Right atrium auricular region (tissue), 2 donors: ENCODE measurements at regions not wholly inside any gene's neighbourhood (a gene's known extent, or its start where the extent isn't known, plus 50 kb on each side); places are given as distances from the start of the nearest gene placed in this dataset.

Experiments used
- DNase-seq: peaks from one replicate; pipeline ENCODE4 v3.0.0-alpha.2; 2019; ENCODE audit warnings: low spot score
- H3K27ac ChIP-seq, 2 donors: fragments of 200-600 bp; sonication (generic); 1 replicate in 1 of 2; 2 replicates in 1 of 2; pipeline ENCODE4 v1.5.1; 2016 to 2019
- H3K27me3 ChIP-seq, 2 donors: fragments of 200-600 bp; sonication (generic); one replicate each; pipeline versions ENCODE4 v1.5.1 to v1.6.0; 2017 to 2019
- H3K36me3 ChIP-seq: fragments of 200-600 bp; sonication (generic); one replicate; pipeline ENCODE4 v1.5.1; 2016
- H3K4me1 ChIP-seq, 2 donors: fragments of 200-600 bp; sonication (generic); one replicate each; pipeline versions ENCODE4 v1.5.1 to v1.6.0; 2017 to 2019
- H3K4me3 ChIP-seq, 2 donors: fragments of 200-600 bp; sonication (generic); 1 replicate in 1 of 2; 2 replicates in 1 of 2; pipeline ENCODE4 v1.5.1; 2017 to 2019; ENCODE audit warnings: mild to moderate bottlenecking in 1 of 2, moderate library complexity in 1 of 2
- H3K9me3 ChIP-seq, 2 donors: fragments of 200-600 bp; sonication (generic); one replicate each; pipeline ENCODE4 v1.5.1; 2019
- TF ChIP-seq, protein P1 (sequence below), 2 donors: fragments of 200-600 bp; sonication (generic); IDR thresholded peaks; one replicate each; pipeline ENCODE4 v1.5.1; 2019; ENCODE audit warnings: antibody characterized with exemption in 2 of 2

DNA sequence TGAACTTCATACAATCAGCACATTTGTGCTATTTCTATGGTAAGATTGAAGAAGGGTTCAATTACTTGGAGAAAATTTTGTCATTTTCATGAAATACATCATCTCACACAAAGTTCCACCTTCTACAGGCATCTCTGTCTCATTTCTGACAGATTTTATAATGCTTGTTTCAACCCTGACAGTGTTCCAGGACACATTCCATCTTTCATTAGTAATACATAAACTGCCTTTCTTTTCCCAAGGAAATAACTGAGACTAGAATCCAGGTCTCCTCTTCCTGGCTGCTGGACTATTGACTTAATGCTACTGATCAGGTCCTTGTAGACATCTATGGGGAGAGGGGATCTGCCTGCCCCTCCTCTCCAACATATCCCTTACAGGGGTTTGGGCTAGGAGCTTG lies 70.1 kb upstream of the PLPP4 start:
- TF ChIP-seq, protein P1, sequence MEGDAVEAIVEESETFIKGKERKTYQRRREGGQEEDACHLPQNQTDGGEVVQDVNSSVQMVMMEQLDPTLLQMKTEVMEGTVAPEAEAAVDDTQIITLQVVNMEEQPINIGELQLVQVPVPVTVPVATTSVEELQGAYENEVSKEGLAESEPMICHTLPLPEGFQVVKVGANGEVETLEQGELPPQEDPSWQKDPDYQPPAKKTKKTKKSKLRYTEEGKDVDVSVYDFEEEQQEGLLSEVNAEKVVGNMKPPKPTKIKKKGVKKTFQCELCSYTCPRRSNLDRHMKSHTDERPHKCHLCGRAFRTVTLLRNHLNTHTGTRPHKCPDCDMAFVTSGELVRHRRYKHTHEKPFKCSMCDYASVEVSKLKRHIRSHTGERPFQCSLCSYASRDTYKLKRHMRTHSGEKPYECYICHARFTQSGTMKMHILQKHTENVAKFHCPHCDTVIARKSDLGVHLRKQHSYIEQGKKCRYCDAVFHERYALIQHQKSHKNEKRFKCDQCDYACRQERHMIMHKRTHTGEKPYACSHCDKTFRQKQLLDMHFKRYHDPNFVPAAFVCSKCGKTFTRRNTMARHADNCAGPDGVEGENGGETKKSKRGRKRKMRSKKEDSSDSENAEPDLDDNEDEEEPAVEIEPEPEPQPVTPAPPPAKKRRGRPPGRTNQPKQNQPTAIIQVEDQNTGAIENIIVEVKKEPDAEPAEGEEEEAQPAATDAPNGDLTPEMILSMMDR (IDR thresholded peaks at IDR 0.05): no peak
- no peaks in the 10 kb centered on the region for H3K9me3 ChIP-seq

DNA sequence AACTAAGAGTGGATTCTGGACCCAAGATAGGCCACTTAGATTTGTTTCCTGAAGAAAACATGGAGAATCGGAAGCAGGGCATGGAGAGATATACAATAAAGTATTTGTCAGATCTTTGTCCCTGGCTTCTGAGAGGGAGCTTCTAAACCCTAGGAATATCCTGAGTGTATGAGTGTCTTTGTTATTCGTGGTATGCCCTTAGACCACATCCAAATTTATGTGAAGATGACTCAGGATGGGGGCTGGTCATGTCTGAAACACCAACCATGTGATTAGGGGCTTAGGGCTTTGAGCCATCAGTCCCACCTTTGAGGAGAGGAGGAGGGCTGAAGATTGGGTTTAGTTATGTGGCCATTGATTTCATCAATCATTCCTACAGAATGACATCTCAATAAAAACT lies 69.7 kb upstream of the PLPP4 start:
- H3K4me3 ChIP-seq: no peak overlapping the region
- no peaks in the 10 kb centered on the region for H3K27me3 ChIP-seq
- TF ChIP-seq, protein P1 (IDR thresholded peaks at IDR 0.05): no peak
- DNase-seq: no peak
- H3K4me1 ChIP-seq: no peaks in the 10 kb centered on the region
- no peak overlapping the region for H3K27ac ChIP-seq
- H3K36me3 ChIP-seq: no peaks in the 10 kb centered on the region
- no peaks in the 10 kb centered on the region for H3K9me3 ChIP-seq

More for the DNA sequence above, 70.1 kb upstream of the PLPP4 start:
- H3K36me3 ChIP-seq: no peaks in the 10 kb centered on the region
- DNase-seq: no peak
- no peak overlapping the region for H3K4me3 ChIP-seq
- no peak overlapping the region for H3K27ac ChIP-seq
- no peaks in the 10 kb centered on the region for H3K27me3 ChIP-seq
- H3K4me1 ChIP-seq: no peaks in the 10 kb centered on the region

DNA sequence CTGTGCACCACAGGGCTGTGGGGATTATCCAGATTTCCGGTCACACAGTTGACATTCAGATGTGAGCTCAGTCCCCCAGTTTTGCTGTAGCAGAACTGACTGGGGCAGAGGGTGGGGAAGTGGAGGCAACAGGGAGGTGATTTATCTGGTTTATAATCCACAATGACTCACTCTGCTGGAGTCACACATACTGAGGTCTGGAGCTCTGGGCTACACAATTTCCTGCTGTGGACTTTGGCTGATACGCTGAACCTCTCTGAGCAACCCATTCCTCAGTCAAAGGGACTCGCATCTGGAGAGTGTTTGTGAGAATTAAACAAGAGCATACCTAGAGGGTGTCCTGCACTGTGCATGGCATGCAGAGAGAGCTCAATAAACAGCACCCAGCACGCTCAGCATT lies 64.8 kb upstream of the PLPP4 start:
- TF ChIP-seq, protein P1 (IDR thresholded peaks at IDR 0.05): no peak
- H3K36me3 ChIP-seq: no peaks in the 10 kb centered on the region
- H3K27ac ChIP-seq: no peak overlapping the region
- H3K27me3 ChIP-seq: no peaks in the 10 kb centered on the region
- DNase-seq: no peak
- H3K4me3 ChIP-seq: no peak overlapping the region
- no peaks in the 10 kb centered on the region for H3K9me3 ChIP-seq
- H3K4me1 ChIP-seq: no peaks in the 10 kb centered on the region

DNA sequence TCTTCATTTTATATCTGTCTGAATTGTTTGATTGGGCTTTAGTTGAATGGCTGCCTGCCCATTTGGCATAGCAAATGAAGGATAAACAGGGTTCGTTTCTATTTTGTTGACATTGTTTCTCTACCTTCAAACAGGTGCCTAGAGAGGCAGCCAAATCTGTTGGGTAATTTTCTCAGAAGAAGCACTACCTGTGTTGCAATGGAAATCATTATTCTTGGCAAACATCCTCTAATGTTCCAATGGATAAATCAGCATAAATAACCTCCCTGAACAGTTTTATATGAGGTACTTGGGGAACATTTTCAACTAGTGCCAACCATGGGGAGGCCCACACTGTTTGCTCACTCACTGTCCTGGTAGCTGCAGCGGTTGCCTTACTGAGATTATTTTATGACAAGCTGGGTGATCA lies 64.4 kb upstream of the PLPP4 start:
- Histone ChIP-seq H3K27me3 (no peaks in the 10 kb centered on the region), H3K9me3 (no peaks in the 10 kb centered on the region), H3K36me3 (no peaks in the 10 kb centered on the region), H3K4me1 (no peaks in the 10 kb centered on the region), H3K27ac (no peak overlapping the region), H3K4me3 (no peak overlapping the region)
- TF ChIP-seq, protein P1 (IDR thresholded peaks at IDR 0.05): no peak
- no peak for DNase-seq

DNA sequence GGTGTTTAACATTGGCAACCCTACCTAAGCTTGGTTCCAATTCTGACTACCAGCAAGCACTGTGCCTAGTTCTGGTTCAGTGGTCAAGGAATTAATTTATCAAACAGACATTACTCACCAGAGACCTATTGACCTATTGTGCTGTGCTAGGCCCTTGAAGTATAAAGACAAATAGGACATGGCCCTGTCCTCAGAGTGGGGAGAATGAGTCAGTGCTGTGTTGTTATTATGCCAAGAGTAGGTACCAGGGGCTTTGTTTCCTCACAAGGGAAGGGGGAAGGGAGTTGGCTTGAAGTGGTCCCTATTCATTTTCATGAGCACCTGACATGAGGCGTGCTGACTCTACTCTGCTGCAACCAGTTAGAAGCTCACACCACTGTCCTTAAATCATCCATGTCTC lies 62.6 kb upstream of the PLPP4 start:
- no peak overlapping the region for H3K27ac ChIP-seq
- H3K36me3 ChIP-seq: no peaks in the 10 kb centered on the region
- TF ChIP-seq, protein P1 (IDR thresholded peaks at IDR 0.05): no peak
- DNase-seq: no peak
- H3K4me3 ChIP-seq: no peak overlapping the region
- no peaks in the 10 kb centered on the region for H3K9me3 ChIP-seq
- no peaks in the 10 kb centered on the region for H3K27me3 ChIP-seq
- no peaks in the 10 kb centered on the region for H3K4me1 ChIP-seq

DNA sequence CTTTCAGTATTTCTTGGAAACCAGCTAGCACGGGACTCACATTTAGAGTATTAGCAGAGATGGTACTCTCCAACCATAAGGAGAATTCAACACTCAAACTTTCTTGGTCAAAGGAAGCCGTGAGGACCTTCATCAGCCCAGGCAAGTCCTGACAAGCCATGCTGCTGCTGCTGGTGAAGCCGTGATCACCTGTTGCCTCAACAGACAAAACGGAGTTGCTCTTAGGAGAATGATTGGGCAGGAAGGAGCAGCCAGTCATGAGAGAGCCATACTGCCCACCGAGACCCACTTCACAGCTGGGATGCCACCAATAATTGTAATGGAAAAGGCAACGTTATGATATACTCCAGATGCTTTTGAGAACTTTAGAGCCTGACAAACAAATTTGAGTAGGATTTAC lies 60.8 kb upstream of the PLPP4 start:
- no peaks in the 10 kb centered on the region for H3K27me3 ChIP-seq
- no peak for DNase-seq
- H3K4me1 ChIP-seq: no peaks in the 10 kb centered on the region
- TF ChIP-seq, protein P1 (IDR thresholded peaks at IDR 0.05): no peak
- H3K4me3 ChIP-seq: no peak overlapping the region
- H3K27ac ChIP-seq: no peak overlapping the region
- no peaks in the 10 kb centered on the region for H3K36me3 ChIP-seq
- no peaks in the 10 kb centered on the region for H3K9me3 ChIP-seq
